ENCODE measurements at regions not wholly inside any gene's neighbourhood (a gene's known extent, or its start where the extent isn't known, plus 50 kb on each side); places are given as distances from the start of the nearest gene placed in this dataset.

GRCh38 chr12:111078731-111079130 is 158.4 kb upstream of the MYL2 start:
- TF ChIP-seq CTCF (IDR thresholded peaks at IDR 0.05 in 2 of 3, conservative IDR thresholded peaks at IDR 0.05 in 1 of 3; ENCODE audit: borderline replicate concordance in 1 of 3, insufficient read depth in 1 of 3, low read depth in 2 of 3, low read length in 2 of 3) (no peak), SP1 (IDR thresholded peaks at IDR 0.05; ENCODE audit: low read depth) (no peak), EZH2 (IDR thresholded peaks at IDR 0.05) (no peak), POLR2AphosphoS5 (IDR thresholded peaks at IDR 0.05; ENCODE audit: low read depth, low read length) (no peak), REST (IDR thresholded peaks at IDR 0.05; ENCODE audit: low read depth) (no peak)
